SK-N-SH treated with all-trans-retinoic acid at 6 μM for 48 hours (cell line): ENCODE measurements at regions not wholly inside any gene's neighbourhood (a gene's known extent, or its start where the extent isn't known, plus 50 kb on each side); places are given as distances from the start of the nearest gene placed in this dataset.

Experiments
- ATAC-seq: fragments of 200-7000 bp; cut with Tn5 transposase; 3 replicates; pipeline ENCODE4 v1.9.1; 2020; ENCODE audit warnings: mild to moderate bottlenecking, moderate library complexity
- ARNTL ChIP-seq: fragments of 450-650 bp; formaldehyde crosslinking; IDR thresholded peaks from 2 replicates; pipeline ENCODE4 v1.5.0; 2020; ENCODE audit warnings: low read depth, mild to moderate bottlenecking, moderate library complexity, borderline replicate concordance
- BACH2 ChIP-seq: fragments of 250-450 bp; sonication (Bioruptor Pico); IDR thresholded peaks from 2 replicates; pipeline ENCODE4 v1.9.0; 2021; ENCODE audit warnings: mild to moderate bottlenecking, borderline replicate concordance
- CSDC2 ChIP-seq: fragments of 250-450 bp; sonication (Bioruptor Pico); IDR thresholded peaks from 2 replicates; pipeline ENCODE4 v1.5.0; 2020; ENCODE audit warnings: mild to moderate bottlenecking, moderate library complexity
- GLIS3 ChIP-seq: fragments of 250-450 bp; sonication (Bioruptor Pico); IDR thresholded peaks from 2 replicates; pipeline ENCODE4 v1.5.0; 2020; ENCODE audit warnings: mild to moderate bottlenecking, moderate library complexity
- ISL1 ChIP-seq: fragments of 250-450 bp; sonication (Bioruptor Pico); IDR thresholded peaks from 2 replicates; pipeline ENCODE4 v2.1.2; 2022; ENCODE audit warnings: mild to moderate bottlenecking, moderate library complexity
- OSR1 ChIP-seq: fragments of 250-450 bp; sonication (Bioruptor Pico); IDR thresholded peaks from 2 replicates; pipeline ENCODE4 v1.8.0; 2022; ENCODE audit warnings: moderate library complexity, mild to moderate bottlenecking, inconsistent platforms
- PPARA ChIP-seq: fragments of 250-450 bp; sonication (Bioruptor Pico); IDR thresholded peaks from 2 replicates; pipeline ENCODE4 v1.5.0; 2020; ENCODE audit warnings: mild to moderate bottlenecking, borderline replicate concordance
- RARB ChIP-seq: fragments of 250-450 bp; sonication (Bioruptor Pico); IDR thresholded peaks from 2 replicates; pipeline ENCODE4 v1.8.0; 2021; ENCODE audit warnings: mild to moderate bottlenecking, moderate library complexity
- SNAI2 ChIP-seq: fragments of 250-450 bp; sonication (Bioruptor Pico); IDR thresholded peaks from 2 replicates; pipeline ENCODE4 v1.5.0; 2020; ENCODE audit warnings: mild to moderate bottlenecking, moderate library complexity
- TCF4 ChIP-seq: fragments of 250-450 bp; sonication (Bioruptor Pico); IDR thresholded peaks from 2 replicates; pipeline ENCODE4 v1.8.0; 2021; ENCODE audit warnings: mild to moderate bottlenecking, moderate library complexity, borderline replicate concordance
- TOX ChIP-seq: fragments of 250-450 bp; sonication (Bioruptor Pico); IDR thresholded peaks from 2 replicates; pipeline ENCODE4 v1.8.0; 2021; ENCODE audit warnings: mild to moderate bottlenecking, moderate library complexity, borderline replicate concordance
- ZC3H10 ChIP-seq: fragments of 250-450 bp; sonication (Bioruptor Pico); IDR thresholded peaks from 2 replicates; pipeline ENCODE4 v1.5.1; 2021; ENCODE audit warnings: mild to moderate bottlenecking, moderate library complexity
- ZFP3 ChIP-seq: fragments of 250-450 bp; sonication (Bioruptor Pico); IDR thresholded peaks from 2 replicates; pipeline ENCODE4 v1.5.0; 2020; ENCODE audit warnings: mild to moderate bottlenecking, moderate library complexity
- ZFP30 ChIP-seq: fragments of 450-650 bp; formaldehyde crosslinking; IDR thresholded peaks from 2 replicates; pipeline ENCODE4 v1.5.0; 2022; ENCODE audit warnings: mild to moderate bottlenecking, moderate library complexity
- ZNF565 ChIP-seq: fragments of 450-650 bp; formaldehyde crosslinking; conservative IDR thresholded peaks from 2 replicates; pipeline ENCODE4 v1.5.0; 2020; ENCODE audit warnings: low read depth, mild to moderate bottlenecking, moderate library complexity
- ZNF70 ChIP-seq: fragments of 450-650 bp; formaldehyde crosslinking; IDR thresholded peaks from 2 replicates; pipeline ENCODE4 v1.5.0; 2020; ENCODE audit warnings: mild to moderate bottlenecking, moderate library complexity
- ZNF8 ChIP-seq: fragments of 450-650 bp; formaldehyde crosslinking; IDR thresholded peaks from 2 replicates; pipeline ENCODE4 v1.5.0; 2020; ENCODE audit warnings: mild to moderate bottlenecking, moderate library complexity
- TF ChIP-seq, protein P1 (sequence below): fragments of 250-450 bp; sonication (Bioruptor Pico); IDR thresholded peaks from 2 replicates; pipeline ENCODE4 v1.8.0; 2021; ENCODE audit warnings: low read depth, mild to moderate bottlenecking, moderate library complexity, borderline replicate concordance
- TF ChIP-seq, protein P2 (sequence below): fragments of 250-450 bp; sonication (Bioruptor Pico); IDR thresholded peaks from 2 replicates; pipeline ENCODE4 v1.5.1; 2020; ENCODE audit warnings: low read depth, mild to moderate bottlenecking, moderate library complexity
- TF ChIP-seq, protein P3 (sequence below): fragments of 250-450 bp; sonication (Bioruptor Pico); IDR thresholded peaks from 2 replicates; pipeline ENCODE4 v1.5.0; 2020; ENCODE audit warnings: mild to moderate bottlenecking, moderate library complexity
- TF ChIP-seq, protein P4 (sequence below): fragments of 250-450 bp; sonication (Bioruptor Pico); IDR thresholded peaks from 2 replicates; pipeline ENCODE4 v1.5.1; 2021; ENCODE audit warnings: mild to moderate bottlenecking, moderate library complexity
- TF ChIP-seq, protein P5 (sequence below): fragments of 250-450 bp; sonication (Bioruptor Pico); IDR thresholded peaks from 2 replicates; pipeline ENCODE4 v1.8.0; 2020; ENCODE audit warnings: mild to moderate bottlenecking, moderate library complexity, borderline replicate concordance

DNA sequence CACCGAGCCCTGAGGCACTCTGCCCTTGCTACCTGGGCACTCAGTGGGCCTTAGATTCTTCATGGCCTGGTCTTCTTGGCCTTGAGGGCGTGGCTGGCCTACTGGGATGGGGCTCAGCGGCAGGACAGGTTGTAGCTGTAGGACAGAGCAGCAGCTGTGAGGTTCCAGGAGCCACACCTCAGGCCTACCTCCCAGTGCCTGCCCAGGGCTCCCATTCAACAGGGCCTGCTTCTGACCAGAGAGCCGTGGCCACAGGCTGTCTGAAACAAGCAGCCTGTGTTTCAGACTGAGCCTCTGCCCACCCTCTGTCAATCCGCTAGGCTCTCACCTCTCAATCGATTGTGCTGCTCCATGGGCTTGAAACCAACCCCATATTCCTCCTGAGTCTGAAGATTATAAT, 928.0 kb upstream of the ZNF722 start (continued):
- TF ChIP-seq, protein P1, sequence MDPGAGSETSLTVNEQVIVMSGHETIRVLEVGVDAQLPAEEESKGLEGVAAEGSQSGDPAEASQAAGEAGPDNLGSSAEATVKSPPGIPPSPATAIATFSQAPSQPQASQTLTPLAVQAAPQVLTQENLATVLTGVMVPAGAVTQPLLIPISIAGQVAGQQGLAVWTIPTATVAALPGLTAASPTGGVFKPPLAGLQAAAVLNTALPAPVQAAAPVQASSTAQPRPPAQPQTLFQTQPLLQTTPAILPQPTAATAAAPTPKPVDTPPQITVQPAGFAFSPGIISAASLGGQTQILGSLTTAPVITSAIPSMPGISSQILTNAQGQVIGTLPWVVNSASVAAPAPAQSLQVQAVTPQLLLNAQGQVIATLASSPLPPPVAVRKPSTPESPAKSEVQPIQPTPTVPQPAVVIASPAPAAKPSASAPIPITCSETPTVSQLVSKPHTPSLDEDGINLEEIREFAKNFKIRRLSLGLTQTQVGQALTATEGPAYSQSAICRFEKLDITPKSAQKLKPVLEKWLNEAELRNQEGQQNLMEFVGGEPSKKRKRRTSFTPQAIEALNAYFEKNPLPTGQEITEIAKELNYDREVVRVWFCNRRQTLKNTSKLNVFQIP (CRISPR knock-in tag) = no peak
- no peak for TF ChIP-seq OSR1 (CRISPR knock-in tag)

DNA sequence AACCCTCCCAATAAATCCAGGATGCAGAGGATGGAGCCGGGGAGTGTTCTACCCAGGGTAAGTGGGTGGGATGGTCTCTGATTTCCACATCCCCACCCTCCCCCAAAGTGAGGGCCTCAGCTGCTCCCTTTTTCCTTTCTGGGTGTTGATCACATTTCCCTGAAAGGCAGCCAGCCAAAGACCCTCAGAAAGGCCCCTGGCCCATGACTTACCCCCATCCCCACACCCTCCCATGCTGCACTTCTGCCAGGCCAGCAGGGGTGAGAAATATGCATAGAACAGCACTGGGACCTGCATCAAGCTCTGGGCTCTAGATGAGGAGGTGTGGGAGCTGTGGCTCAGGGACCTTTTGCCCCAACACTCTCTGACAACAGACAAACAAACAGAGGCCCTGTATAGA, 927.3 kb upstream of the ZNF722 start:
- TF ChIP-seq PPARA (CRISPR knock-in tag) (no peak), ZNF8 (CRISPR knock-in tag) (no peak), ZNF565 (CRISPR knock-in tag) (no peak), CSDC2 (no peak), ZFP3 (no peak)
- TF ChIP-seq, protein P2, sequence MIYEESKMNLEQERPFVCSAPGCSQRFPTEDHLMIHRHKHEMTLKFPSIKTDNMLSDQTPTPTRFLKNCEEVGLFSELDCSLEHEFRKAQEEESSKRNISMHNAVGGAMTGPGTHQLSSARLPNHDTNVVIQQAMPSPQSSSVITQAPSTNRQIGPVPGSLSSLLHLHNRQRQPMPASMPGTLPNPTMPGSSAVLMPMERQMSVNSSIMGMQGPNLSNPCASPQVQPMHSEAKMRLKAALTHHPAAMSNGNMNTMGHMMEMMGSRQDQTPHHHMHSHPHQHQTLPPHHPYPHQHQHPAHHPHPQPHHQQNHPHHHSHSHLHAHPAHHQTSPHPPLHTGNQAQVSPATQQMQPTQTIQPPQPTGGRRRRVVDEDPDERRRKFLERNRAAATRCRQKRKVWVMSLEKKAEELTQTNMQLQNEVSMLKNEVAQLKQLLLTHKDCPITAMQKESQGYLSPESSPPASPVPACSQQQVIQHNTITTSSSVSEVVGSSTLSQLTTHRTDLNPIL (CRISPR knock-in tag) = no peak
- no peak for ATAC-seq

DNA sequence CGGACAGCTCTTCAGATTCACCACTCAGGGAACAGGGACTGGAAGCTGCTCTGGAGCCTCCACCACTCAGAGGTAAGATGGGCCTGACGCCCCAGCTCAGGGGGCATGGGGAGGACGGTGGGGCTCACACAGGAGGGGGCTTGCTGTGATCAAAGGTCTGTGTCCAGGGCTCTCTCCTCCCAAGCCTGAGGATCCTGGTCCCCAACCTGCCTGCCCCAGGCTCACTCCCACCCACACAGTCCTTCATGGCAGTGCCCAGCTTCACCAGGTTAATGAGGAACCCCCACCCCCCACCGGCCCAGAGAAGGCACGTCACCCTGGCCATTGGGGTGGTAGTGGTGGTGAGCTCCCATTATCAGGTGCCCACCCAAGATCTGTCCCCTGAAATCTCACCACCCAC, 926.7 kb upstream of the ZNF722 start:
- no peak for ATAC-seq

DNA sequence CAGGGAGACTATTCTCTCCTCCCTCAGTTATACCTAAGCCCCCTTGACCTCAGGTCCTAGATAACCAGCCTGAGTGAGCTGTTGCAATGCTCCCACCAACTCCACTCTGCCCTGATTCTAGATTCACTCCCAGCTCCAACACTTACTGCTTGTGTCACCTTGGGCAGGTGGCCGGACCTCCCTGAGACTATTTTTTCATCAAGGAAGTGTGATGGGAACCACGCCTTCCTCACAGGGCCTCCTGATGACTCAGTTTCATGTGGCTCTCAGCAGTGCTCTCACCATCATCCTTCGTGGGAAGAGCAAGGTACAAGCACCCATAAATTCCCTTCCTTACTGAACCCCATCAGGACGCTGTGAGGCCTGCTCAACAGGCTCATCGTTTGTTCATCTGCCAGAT, 925.8 kb upstream of the ZNF722 start:
- no peak for ATAC-seq
- TF ChIP-seq ISL1 (no peak), ZC3H10 (CRISPR knock-in tag) (no peak), ZNF70 (CRISPR knock-in tag) (no peak), OSR1 (CRISPR knock-in tag) (no peak)
- TF ChIP-seq, protein P1 (CRISPR knock-in tag) = no peak

More for the DNA sequence above, 926.7 kb upstream of the ZNF722 start:
- no peak for TF ChIP-seq ARNTL (CRISPR knock-in tag)
- TF ChIP-seq RARB = no peak
- TF ChIP-seq ZC3H10 (CRISPR knock-in tag) = no peak
- TF ChIP-seq SNAI2 = no peak
- TF ChIP-seq, protein P3, sequence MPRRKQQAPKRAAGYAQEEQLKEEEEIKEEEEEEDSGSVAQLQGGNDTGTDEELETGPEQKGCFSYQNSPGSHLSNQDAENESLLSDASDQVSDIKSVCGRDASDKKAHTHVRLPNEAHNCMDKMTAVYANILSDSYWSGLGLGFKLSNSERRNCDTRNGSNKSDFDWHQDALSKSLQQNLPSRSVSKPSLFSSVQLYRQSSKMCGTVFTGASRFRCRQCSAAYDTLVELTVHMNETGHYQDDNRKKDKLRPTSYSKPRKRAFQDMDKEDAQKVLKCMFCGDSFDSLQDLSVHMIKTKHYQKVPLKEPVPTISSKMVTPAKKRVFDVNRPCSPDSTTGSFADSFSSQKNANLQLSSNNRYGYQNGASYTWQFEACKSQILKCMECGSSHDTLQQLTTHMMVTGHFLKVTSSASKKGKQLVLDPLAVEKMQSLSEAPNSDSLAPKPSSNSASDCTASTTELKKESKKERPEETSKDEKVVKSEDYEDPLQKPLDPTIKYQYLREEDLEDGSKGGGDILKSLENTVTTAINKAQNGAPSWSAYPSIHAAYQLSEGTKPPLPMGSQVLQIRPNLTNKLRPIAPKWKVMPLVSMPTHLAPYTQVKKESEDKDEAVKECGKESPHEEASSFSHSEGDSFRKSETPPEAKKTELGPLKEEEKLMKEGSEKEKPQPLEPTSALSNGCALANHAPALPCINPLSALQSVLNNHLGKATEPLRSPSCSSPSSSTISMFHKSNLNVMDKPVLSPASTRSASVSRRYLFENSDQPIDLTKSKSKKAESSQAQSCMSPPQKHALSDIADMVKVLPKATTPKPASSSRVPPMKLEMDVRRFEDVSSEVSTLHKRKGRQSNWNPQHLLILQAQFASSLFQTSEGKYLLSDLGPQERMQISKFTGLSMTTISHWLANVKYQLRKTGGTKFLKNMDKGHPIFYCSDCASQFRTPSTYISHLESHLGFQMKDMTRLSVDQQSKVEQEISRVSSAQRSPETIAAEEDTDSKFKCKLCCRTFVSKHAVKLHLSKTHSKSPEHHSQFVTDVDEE = no peak
- no peak for TF ChIP-seq GLIS3
- TF ChIP-seq, all 23 proteins: peak for 0

DNA sequence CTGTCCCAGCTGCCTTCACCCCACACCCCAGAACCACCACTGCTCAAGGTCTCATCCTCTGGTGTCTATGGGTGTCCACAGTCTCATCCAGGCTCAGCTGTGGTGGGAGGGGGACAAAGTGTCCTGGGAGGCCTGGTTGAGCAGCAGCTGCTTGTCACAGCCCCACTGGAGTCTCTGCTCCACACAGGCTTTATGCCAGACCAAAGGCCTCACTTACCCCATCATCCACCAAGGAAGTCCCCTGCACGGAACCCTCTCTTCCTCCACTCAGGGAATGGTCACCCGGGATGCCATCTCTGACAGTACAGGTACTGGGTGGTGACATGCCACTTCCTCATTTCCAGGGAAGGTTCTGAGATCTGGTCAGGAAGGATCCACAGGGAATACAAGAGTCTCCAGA, 925.4 kb upstream of the ZNF722 start:
- ATAC-seq = no peak
- TF ChIP-seq, protein P3 = no peak
- TF ChIP-seq BACH2 = no peak
- no peak for TF ChIP-seq TOX (CRISPR knock-in tag)
- no peak for TF ChIP-seq RARB
- no peak for TF ChIP-seq ZNF70 (CRISPR knock-in tag)
- TF ChIP-seq ZFP3 = no peak
- no peak for TF ChIP-seq CSDC2
- TF ChIP-seq, protein P4, sequence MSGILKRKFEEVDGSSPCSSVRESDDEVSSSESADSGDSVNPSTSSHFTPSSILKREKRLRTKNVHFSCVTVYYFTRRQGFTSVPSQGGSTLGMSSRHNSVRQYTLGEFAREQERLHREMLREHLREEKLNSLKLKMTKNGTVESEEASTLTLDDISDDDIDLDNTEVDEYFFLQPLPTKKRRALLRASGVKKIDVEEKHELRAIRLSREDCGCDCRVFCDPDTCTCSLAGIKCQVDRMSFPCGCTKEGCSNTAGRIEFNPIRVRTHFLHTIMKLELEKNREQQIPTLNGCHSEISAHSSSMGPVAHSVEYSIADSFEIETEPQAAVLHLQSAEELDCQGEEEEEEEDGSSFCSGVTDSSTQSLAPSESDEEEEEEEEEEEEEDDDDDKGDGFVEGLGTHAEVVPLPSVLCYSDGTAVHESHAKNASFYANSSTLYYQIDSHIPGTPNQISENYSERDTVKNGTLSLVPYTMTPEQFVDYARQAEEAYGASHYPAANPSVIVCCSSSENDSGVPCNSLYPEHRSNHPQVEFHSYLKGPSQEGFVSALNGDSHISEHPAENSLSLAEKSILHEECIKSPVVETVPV (CRISPR knock-in tag) = no peak
- no peak for TF ChIP-seq PPARA (CRISPR knock-in tag)
- no peak for TF ChIP-seq ZFP30
- no peak for TF ChIP-seq TCF4 (CRISPR knock-in tag)
- TF ChIP-seq, protein P5, sequence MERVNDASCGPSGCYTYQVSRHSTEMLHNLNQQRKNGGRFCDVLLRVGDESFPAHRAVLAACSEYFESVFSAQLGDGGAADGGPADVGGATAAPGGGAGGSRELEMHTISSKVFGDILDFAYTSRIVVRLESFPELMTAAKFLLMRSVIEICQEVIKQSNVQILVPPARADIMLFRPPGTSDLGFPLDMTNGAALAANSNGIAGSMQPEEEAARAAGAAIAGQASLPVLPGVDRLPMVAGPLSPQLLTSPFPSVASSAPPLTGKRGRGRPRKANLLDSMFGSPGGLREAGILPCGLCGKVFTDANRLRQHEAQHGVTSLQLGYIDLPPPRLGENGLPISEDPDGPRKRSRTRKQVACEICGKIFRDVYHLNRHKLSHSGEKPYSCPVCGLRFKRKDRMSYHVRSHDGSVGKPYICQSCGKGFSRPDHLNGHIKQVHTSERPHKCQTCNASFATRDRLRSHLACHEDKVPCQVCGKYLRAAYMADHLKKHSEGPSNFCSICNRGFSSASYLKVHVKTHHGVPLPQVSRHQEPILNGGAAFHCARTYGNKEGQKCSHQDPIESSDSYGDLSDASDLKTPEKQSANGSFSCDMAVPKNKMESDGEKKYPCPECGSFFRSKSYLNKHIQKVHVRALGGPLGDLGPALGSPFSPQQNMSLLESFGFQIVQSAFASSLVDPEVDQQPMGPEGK (CRISPR knock-in tag) = no peak
- no peak for TF ChIP-seq ZC3H10 (CRISPR knock-in tag)
- TF ChIP-seq SNAI2 = no peak
- no peak for TF ChIP-seq ZNF565 (CRISPR knock-in tag)
